T47D (cell line): ENCODE measurements at regions not wholly inside any gene's neighbourhood (a gene's known extent, or its start where the extent isn't known, plus 50 kb on each side); places are given as distances from the start of the nearest gene placed in this dataset.

Experiments
- DNase-seq, 2 experiments: peaks; one replicate each; pipeline versions ENCODE4 v3.0.0 to v3.0.0-alpha.2; 2011 to 2012; ENCODE audit warnings: low read depth in 1 of 2, low spot score in 1 of 2
- JUND ChIP-seq: IDR thresholded peaks from 2 replicates; pipeline ENCODE4 v1.6.1; 2012; ENCODE audit warnings: low read depth
- in situ Hi-C: cut with HindIII; loops from 2 replicates; pipeline ENCODE4 v1.10.0; 2016; ENCODE audit warnings: low sequenced_read_pairs, low pct_unique_long_range_greater_than_20kb

DNA sequence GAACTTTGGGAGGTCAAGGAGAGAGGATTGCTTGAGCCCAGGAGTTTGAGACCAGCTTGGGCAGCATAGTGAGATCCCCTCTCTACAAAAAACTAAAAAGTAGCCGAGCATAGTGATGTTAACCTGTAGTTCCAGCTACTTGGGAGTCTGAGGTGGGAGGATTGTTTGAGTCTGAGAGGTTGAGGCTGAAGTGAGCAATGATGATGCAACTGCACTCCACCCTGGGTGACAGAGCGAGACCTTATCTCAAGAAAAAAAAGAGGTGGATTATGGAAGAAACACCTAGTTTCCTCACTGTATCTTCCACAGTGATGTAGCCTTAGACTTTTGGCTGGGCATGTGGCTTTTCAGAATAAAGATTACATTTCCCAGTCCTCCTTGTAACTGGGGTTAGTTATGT lies 237.2 kb upstream of the SPRED2 start:
- no peak for DNase-seq
- TF ChIP-seq JUND, result no peak
- in situ Hi-C loops, result no loop called here

DNA sequence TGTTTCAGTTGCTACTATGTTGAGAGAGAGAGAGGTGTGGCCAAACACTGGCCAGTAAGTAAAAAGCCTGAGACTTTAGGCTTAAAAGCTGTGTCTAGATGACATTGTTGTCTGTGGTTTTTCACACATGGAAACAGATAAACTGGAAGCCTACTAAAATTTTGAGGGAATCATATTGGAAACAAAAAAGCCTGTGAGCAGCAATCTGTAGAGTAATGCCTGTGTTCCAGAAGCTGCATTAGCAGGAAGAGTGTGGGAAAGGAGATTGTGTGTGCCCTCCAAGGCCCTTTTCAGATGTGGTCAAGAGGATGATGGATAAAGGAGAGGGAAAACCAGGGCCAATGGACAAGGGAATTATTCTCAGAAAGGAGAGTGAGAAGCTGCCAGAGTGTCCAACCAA lies 236.3 kb upstream of the SPRED2 start:
- DNase-seq, result no peak
- in situ Hi-C loops, result no loop called here
- no peak for TF ChIP-seq JUND

DNA sequence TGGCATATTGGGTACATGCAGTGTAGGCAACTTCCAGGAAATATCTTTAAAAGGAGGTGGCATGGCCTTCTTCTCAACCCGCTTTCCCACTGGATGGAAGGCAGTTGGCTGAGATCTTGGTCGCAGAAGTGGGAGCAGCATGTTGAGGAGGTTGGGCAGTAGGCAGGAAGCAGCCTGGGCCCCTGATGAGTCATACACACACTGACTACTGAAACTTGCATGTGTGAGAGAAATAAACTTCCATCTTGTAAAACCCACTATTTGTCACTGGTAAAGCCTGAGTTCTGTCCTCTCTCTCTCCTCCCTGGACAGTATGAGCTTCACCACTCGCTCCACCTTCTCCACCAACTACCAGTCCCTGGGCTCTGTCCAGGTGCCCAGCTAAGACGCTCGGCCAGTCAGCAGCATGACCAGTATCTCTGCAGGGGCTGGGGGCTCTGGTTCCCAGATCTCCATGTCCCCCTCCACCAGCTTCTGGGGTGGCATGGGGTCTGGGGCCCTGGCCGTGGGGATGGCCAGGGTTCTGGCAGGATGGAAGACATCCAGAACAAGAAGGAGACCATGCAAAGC lies 233.8 kb upstream of the SPRED2 start:
- in situ Hi-C loops, result no loop called here
- no peak for TF ChIP-seq JUND
- DNase-seq, result no peak

DNA sequence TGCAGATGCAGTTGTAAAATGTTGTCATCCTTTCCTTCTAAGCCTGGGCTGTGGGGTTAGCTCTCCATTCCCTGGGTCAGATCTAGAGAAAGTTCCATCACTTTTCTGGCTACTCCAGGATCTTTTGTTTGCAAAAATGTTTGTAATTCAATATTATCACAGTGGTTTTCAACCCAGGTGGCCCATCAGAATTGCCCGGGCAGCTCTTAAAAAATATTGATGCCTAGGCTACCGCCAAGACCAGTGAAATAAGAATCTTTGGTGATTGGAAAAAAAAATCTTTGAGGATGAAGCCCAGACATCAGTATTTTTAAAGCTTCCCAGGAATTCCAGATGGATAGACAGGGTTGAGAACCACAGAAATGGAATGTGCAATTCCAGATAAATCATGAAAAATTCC lies 232.5 kb upstream of the SPRED2 start:
- in situ Hi-C loops, result no loop called here
- TF ChIP-seq JUND, result no peak
- no peak for DNase-seq

DNA sequence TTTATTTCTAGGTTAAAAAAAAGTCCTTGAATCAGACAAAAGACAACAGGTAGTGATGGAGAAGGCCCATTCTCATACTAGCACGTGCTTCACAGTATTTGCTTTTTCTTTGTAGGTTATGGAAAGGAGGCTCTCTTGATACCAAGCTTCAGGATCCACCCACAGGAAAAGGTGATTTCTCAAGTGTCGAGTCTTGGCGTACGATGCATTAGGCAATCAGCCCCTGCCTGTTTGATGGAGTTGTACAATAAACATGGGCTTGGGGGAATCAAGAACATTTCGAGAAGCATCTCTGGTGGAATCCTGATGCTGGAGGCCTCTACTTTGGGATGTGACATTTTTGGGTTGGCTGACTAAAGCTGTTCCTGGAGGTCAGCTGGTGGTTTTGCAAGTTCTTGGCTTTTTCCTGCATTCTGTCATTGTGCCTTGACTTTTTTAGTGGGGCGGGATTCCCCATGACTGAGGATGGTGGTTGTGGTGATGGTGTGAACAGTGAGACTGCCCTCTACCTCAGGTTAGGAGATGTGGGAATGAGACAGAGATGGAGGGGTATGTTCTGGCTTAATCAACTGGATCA lies 231.5 kb upstream of the SPRED2 start:
- DNase-seq, result no peak
- in situ Hi-C loops, result no loop called here
- no peak for TF ChIP-seq JUND

DNA sequence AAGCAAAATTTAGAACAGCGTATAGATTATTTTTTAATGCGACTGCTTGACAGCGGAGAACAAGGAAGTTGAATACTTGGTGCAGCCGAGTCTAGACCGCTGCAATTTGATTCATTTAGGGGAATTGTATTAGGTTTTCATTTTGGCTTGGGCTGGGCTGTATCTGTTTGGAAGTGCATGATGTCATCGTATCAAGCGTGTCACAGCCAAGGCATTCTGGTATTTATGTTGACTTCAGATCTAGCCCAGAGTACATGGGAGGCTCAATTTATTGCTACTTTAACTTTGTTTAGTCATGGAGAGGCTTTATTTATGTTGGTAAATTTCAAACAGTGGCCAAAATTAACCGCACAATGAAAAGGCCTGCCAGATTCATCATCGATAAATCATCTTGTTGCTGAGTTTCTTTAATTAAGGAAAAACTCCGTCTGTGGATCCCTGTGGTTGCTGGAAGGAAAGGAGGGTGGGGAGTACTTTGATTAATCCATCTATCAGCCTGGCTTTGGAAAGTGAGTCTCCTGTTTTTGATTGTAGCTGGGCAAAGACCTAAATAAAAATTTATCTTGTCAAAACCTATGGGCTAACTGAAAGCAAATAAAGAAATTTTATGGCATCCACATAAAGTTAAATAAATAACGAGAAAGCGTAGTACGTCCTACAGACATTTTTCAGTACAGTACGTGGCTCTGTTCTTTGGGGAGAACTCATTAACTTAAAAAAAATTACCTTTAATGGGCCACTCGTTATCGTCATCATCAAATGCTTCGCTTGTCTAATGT lies 230.4 kb upstream of the SPRED2 start:
- in situ Hi-C loops, result no loop called here
- no peak for TF ChIP-seq JUND
- no peak for DNase-seq

DNA sequence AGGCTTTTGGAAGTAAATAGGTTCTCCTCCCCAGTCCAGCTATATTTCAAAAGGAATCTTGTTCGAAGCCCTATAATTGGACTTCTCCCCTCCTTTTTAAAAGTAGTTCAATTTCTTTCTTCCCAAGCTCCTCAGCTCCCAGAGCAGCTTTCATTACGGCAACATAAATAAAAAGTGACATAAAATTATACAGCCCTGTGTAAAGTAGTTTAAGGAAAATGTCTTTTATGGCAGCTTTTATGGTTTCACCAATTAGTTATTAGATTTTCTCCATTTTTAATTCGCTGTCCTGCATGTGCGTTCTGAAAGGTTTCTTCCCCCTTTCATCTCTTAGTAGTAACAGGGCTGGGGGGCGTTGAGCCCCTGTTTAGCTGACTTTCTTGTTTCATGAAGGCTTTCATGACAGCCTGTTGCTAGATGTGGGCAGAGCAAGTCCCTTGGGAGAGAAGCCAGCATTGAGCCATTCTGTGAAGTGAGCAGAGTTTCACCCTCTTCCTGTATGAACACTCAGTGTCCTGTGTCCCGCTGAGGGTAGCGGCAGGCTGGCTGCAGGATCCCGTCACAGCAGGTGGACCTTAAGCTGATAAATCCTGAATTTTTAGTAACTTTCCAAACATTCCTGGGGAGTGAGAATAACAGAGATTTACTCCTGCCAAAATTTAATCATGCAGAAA lies 229.7 kb upstream of the SPRED2 start:
- no peak for TF ChIP-seq JUND
- in situ Hi-C loops, result no loop called here
- DNase-seq, result no peak

DNA sequence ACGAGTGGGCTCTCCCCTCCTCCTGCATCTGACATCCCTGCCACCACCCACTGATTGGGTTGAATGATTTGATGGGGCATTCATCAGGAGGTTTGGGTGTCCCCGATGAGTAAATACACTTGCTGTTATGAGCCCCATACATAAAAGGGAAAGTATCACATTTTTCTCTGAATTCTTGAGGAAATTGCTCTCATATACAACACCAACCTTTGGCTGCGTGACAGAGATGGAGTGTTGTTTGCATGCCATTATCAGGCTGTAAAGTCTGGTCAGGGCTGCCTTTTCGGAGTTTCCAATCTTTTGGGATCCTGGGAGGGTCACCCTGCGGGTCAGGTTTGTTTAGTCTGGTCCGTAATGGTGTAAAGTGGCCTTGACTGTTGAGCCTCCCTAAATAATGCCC lies 227.9 kb upstream of the SPRED2 start:
- no peak for TF ChIP-seq JUND
- in situ Hi-C loops, result no loop called here
- DNase-seq, result no peak

DNA sequence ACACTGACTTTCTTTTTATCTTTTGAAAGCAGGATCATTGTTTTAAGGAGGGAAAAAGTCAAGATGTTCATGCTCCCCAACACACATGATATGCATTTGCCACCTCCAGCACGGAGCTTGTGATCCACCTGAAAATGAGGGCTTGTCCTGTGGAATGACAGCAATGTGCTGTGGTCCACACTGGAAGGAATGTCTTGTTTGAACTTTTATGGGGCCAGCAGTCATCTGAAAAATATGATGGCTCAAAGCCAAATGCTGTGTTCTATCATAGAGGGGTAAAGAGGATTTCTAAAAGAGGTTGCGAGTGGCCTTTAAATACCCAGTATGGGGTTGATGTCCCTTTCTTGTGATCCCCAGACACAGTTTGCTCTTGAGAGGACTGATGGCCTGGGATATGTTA lies 226.5 kb upstream of the SPRED2 start:
- in situ Hi-C loops, result no loop called here
- TF ChIP-seq JUND, result no peak
- DNase-seq, result no peak

DNA sequence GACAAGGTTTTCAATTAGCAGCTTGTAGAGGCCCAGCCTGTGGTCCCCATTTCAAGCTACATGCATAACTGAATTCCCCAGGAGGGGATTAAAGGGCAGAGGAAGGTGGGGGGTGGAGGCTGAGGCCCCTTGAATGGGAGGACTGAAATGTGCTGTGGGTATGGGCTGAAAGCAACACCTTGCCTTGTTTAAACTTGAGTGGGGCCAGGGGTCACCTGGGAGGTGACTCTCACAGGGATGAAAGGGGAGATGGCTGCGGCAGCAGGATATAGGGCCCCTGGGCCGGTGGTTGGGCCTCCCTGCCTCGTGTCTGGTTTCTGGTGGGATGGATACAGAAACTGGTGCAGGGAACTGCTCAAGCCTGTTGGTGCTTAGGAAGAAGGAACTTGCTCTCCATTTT lies 225.9 kb upstream of the SPRED2 start:
- DNase-seq, result no peak
- TF ChIP-seq JUND, result no peak
- in situ Hi-C loops, result no loop called here

DNA sequence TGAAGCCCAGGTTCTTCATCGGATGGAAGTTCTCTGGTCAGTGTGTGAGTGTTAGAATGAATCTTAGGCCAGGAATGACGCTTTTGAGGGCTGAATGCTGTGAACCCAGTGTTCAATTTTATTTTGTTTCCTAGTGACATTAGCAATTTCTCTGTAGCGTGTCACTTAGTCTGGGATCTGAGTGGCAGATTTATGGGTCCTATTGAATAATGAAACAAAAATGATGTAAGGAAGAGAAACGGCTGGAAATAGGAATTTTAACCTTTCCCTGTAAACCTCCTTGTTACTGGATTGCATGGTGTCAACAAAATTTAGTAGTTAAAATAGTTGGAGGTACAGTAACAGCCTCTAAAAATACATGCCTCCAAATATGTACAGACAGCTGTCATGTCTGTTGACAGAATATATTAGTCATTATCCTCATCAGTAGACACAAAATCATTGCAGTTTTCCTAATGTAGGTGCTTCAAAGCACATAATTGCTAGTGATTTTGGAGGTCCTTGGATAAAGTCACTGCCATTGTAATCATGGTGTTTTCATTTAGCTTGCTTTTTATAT lies 223.8 kb upstream of the SPRED2 start:
- no peak for TF ChIP-seq JUND
- in situ Hi-C loops, result no loop called here
- no peak for DNase-seq

DNA sequence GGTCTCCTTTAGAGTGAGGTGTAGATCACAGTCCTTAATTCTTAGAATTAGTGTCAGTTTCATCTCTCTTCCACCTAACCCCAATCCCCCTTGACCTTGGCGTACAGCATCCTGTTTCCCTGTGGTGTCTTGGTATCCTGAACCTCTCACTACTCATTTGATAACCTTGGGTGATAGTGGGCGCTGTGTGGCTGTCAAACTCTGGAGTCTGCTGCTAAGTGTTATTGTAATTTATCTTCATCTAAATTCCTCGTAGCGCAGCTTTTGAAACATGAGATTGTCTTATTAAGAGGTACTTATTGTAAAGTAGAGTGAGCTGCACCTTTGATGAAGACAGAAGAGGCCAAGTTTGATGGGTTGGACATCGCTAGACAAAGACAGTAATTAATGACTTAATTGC lies 222.6 kb upstream of the SPRED2 start:
- in situ Hi-C loops, result no loop called here
- no peak for TF ChIP-seq JUND
- no peak for DNase-seq

DNA sequence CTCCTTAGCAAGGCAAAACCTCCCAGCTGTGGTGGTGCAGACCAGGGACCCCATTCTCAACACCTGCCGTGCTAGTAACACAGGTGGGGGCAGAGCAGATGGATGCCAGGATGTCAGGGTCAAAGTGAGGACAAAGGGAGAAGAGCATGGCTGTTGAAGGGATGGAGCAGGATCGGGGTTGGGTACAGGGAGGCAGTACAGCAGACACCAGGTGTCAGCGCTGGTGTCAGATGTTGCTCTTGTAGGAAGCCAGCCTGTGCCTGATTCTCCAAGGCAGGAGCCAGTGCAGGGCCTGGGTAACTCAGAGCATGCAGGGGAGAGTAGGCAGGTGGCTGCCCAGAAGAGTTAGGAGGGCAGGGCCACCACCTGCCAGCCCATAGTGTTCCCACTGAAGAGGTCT lies 222.1 kb upstream of the SPRED2 start:
- TF ChIP-seq JUND, result no peak
- in situ Hi-C loops, result no loop called here
- DNase-seq, result no peak
